Coronary artery (tissue), 2 donors: ENCODE measurements at regions not wholly inside any gene's neighbourhood (a gene's known extent, or its start where the extent isn't known, plus 50 kb on each side); places are given as distances from the start of the nearest gene placed in this dataset.

ENCODE experiments used
- DNase-seq: peaks from one replicate; pipeline ENCODE4 v3.0.0-alpha.2; 2017; ENCODE audit warnings: low spot score
- H3K27ac ChIP-seq, 2 donors: fragments of 200-600 bp; sonication (generic); one replicate each; pipeline ENCODE4 v1.5.1; 2016 to 2019
- H3K4me3 ChIP-seq: fragments of 200-600 bp; sonication (generic); 2 replicates; pipeline ENCODE4 v1.5.1; 2016; ENCODE audit warnings: mild to moderate bottlenecking, moderate library complexity
- TF ChIP-seq, protein P1 (sequence below): fragments of 200-600 bp; sonication (generic); IDR thresholded peaks from one replicate; pipeline ENCODE4 v1.5.1; 2019; ENCODE audit warnings: antibody characterized with exemption

DNA sequence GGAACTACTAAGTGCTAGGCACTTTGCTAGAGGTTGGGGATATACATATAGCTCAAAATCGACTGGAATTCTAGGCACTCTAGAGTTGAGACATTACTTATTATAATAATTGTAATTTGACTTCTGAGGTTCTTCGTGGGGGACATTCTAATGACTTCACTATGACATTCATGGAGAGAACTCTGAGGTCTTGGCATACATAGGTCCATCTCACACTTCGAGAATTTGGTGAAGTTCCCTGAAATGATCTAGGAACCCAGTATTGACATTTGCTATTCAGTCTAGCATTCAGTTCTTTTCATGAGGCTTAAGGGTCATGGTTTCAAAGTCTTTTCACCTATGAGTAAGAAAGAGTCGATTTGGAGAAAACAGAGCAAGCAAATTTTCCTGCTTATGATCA, 446.6 kb upstream of the JAG1 start:
- Histone ChIP-seq H3K4me3 (no peak overlapping the region), H3K27ac (no peak overlapping the region)
- no peak for DNase-seq
- TF ChIP-seq, protein P1, sequence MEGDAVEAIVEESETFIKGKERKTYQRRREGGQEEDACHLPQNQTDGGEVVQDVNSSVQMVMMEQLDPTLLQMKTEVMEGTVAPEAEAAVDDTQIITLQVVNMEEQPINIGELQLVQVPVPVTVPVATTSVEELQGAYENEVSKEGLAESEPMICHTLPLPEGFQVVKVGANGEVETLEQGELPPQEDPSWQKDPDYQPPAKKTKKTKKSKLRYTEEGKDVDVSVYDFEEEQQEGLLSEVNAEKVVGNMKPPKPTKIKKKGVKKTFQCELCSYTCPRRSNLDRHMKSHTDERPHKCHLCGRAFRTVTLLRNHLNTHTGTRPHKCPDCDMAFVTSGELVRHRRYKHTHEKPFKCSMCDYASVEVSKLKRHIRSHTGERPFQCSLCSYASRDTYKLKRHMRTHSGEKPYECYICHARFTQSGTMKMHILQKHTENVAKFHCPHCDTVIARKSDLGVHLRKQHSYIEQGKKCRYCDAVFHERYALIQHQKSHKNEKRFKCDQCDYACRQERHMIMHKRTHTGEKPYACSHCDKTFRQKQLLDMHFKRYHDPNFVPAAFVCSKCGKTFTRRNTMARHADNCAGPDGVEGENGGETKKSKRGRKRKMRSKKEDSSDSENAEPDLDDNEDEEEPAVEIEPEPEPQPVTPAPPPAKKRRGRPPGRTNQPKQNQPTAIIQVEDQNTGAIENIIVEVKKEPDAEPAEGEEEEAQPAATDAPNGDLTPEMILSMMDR: no peak

DNA sequence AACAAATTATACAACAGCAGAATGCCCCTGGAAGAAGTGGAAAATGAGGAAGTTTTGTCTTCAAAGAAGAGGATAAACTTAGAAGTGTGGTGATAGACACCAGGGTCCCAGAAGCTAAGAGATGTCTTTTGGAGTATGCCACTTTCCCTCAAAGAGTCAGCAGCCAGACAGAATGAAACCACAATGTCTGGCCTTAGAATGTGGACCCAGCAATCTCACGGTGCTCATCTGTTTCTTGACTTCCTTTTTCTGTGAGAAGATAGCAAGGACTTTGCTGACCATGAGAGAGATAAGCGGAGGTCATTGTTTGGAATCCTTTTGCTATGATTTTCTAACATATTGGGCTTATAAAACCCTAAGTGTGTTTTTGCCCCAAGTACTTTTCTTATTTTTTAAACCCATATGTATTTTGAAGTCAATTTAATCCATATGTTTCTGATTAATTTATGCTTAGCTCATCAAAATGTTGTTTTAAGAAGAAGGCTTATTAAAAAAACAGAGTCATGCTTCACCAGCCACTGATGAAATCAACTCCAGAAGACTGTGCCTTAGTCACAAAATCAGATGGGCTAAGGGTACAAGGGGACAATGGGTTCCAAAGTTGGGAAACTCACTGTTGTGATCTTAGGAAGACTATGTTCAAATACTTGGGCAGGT, 451.2 kb upstream of the JAG1 start:
- DNase-seq: no peak
- TF ChIP-seq, protein P1: no peak
- H3K27ac ChIP-seq: no peak overlapping the region
- no peak overlapping the region for H3K4me3 ChIP-seq

DNA sequence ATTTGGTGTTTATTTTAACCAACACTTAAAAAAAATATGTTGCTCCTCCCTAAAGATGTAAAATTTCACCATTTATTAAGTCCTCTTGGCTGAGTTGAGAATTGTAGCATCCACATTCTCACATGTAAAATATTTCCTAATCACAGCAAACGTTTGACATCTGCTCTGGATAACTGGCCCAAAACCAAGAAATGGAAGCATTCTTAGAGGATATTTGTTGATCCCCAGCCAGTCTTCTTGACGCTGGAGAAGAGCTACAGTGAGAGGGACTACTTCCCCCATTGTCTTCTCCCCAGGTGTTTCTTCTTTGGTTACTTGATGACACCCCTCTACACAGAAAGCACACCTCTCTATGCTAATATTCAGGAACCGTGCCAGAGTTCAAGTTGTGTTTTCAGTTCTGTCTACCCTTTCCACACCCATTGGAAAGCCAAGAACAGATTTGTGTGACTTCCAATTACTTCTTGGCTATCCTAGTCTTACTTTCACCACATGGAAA, 454.5 kb upstream of the JAG1 start:
- Histone ChIP-seq H3K4me3 (no peak overlapping the region), H3K27ac (no peak overlapping the region)
- no peak for DNase-seq
- TF ChIP-seq, protein P1: no peak

DNA sequence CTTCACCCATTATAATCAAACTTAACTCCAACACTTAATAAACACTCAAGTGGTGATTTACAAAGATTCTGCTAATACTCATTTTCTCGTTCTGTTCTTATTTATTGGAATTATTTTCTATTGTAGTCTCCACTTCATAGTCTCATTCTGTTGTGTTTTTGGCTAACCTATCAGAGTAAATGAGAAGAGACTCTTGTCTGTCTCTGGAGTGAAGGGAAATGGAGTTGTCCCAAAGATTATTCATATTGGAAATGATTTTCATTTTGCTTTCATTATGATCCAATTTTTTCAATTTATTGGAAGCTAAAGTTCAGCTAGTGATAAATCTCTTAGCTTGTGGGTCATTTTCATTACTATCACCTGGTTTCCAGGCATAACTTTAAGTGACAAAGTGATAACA, 454.9 kb upstream of the JAG1 start:
- no peak for DNase-seq
- Histone ChIP-seq H3K4me3 (no peak overlapping the region), H3K27ac (no peak overlapping the region)
- TF ChIP-seq, protein P1: no peak

DNA sequence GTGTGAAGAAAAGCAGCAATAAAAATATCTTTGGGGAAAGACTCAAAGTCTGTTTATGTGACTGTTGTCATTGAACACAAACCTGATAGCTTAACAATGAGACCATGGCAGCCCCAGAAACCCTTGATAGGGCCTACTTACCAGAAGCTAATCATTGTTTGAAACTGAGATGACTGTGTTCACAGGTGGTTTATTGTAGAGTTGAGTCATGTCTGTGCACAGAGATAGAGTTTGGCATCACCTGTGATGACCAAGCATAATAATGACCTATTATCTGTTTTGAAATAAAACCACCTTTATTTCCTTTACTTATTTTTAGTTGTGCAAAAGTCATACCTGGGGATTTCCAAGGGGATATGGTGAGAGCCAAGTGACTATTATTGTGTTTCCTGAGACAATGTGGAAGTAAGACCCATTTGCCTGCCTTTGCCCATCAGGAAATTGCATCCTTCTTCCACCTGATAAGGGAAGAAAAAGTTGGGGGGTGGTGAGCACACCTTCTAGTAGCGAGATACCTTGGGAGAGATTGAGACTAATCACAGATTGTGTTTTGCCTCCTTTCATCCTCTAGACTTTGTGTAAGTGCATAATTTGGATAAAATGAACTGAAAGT, 456.9 kb upstream of the JAG1 start:
- H3K27ac ChIP-seq: no peak overlapping the region
- TF ChIP-seq, protein P1: no peak
- no peak for DNase-seq
- no peak overlapping the region for H3K4me3 ChIP-seq

DNA sequence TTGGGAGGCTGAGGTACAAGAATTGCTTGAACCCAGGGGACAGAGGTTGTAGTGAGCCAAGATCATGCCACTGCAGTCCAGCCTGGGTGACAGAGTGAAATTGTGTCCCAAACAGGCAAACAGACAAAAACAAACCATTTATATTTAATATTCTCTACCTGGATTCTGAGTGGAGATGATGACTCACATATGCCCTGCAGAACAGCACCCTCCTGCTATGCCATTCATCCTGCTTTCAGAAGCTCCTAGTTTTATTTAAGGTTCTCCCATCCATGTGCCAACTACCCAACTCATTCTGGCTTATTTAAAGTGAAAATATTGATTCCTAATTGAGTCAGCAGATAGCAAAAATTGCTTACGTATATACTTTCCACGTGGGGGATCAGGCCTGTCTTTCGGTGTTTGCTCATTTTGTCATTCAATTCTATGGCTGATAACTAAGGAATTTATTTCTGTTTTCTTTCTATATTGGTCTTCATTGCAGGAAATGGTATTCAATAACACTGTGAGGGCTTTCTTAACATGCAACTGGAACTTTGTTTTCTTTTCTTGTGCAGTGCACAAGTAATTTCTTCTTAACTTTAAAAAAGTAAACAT, 459.1 kb upstream of the JAG1 start:
- Histone ChIP-seq H3K4me3 (no peak overlapping the region), H3K27ac (no peak overlapping the region)
- no peak for DNase-seq
- TF ChIP-seq, protein P1: no peak

DNA sequence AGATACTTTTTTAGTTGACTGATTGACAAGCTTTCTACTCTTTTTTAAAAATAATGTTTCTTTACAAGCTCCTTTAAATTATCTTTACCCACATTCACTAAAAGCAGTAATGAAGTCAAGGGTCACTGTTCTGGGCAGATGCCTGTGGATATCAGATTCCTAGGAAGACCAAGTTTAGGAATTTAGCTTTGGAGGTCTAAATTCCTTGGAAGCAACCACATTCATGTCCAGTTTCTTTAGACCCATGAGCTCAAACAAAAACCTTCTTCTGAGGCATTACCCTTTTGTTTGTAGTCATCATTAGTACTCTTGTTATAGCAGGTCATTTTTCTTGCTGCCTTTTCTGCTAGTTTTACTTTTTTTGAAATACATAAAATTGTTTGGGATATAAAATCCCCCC, 462.9 kb upstream of the JAG1 start:
- TF ChIP-seq, protein P1: no peak
- no peak overlapping the region for H3K27ac ChIP-seq
- no peak for DNase-seq
- H3K4me3 ChIP-seq: no peak overlapping the region
